NT2/D1 (cell line): ENCODE measurements at regions not wholly inside any gene's neighbourhood (a gene's known extent, or its start where the extent isn't known, plus 50 kb on each side); places are given as distances from the start of the nearest gene placed in this dataset.

ENCODE experiments used
- DNase-seq: peaks from one replicate; pipeline ENCODE4 v3.0.0-alpha.2; 2011; ENCODE audit warnings: low read depth, low spot score
- H3K27me3 ChIP-seq: 2 replicates; pipeline ENCODE4 v1.6.0; 2011; ENCODE audit warnings: mild to moderate bottlenecking; ENCODE audit not compliant: insufficient read length, insufficient read depth
- H3K36me3 ChIP-seq: 2 replicates; pipeline ENCODE4 v1.6.1; 2011; ENCODE audit warnings: mild to moderate bottlenecking, low read length, mixed read lengths; ENCODE audit not compliant: insufficient read depth, insufficient read length
- H3K4me1 ChIP-seq: 2 replicates; pipeline ENCODE4 v1.5.1; 2011; ENCODE audit not compliant: insufficient read depth, insufficient read length
- H3K4me3 ChIP-seq: 2 replicates; pipeline ENCODE4 v1.5.1; 2011; ENCODE audit warnings: low read depth; ENCODE audit not compliant: insufficient read length
- H3K9ac ChIP-seq: 2 replicates; pipeline ENCODE4 v1.6.0; 2011; ENCODE audit warnings: low read depth; ENCODE audit not compliant: insufficient read length
- H3K9me3 ChIP-seq: 2 replicates; pipeline ENCODE4 v1.5.1; 2011; ENCODE audit warnings: mild to moderate bottlenecking, low read length; ENCODE audit not compliant: insufficient read depth
- SUZ12 ChIP-seq: IDR thresholded peaks from 2 replicates; pipeline ENCODE4 v1.6.1; 2011; ENCODE audit not compliant: insufficient read length, insufficient read depth; ENCODE audit errors: extremely low read depth
- YY1 ChIP-seq: IDR thresholded peaks from 2 replicates; pipeline ENCODE4 v1.6.1; 2011; ENCODE audit not compliant: insufficient read length, insufficient read depth
- ZNF274 ChIP-seq: IDR thresholded peaks from 2 replicates; pipeline ENCODE4 v1.6.1; 2011; ENCODE audit warnings: mild to moderate bottlenecking, low read depth, low read length

DNA sequence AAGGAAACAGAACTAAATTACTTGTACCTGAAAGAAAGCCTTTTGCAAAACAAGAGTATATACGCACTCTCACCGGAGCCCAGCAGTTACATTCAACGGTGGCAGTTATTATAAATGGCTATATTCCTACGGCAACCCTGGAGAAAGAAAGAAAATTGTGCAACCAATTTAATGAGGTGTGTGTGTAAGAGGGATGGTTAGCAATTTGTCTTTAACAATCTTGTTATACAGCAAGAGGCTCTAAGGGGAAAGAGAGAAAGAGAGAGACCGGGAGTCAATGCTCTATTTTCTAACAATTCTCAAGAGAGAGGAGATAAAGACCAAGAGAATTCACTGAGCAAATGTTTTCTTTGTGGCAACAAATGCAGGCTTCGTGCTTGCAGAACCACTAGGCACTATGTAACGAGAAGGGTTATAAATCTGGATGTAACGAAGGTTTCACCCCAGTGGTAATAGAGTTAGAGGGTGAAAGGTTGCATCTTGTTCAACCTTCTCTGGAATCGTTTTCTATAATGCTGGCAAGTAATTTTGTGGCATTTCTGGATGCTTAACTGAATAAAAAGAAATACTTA lies 359.1 kb upstream of the SPRED2 start:
- H3K4me1 ChIP-seq, result no peaks in the 10 kb centered on the region
- no peak overlapping the region for H3K9ac ChIP-seq
- TF ChIP-seq YY1, result no peak
- TF ChIP-seq ZNF274, result no peak
- no peak for TF ChIP-seq SUZ12
- H3K9me3 ChIP-seq, result no peaks in the 10 kb centered on the region
- no peaks in the 10 kb centered on the region for H3K27me3 ChIP-seq
- H3K4me3 ChIP-seq, result no peak overlapping the region
- H3K36me3 ChIP-seq, result no peaks in the 10 kb centered on the region
- DNase-seq, result no peak

GRCh38 chr2:65790676-65790935 lies 358.2 kb upstream of the SPRED2 start:
- Histone ChIP-seq H3K9me3 (no peaks in the 10 kb centered on the region), H3K9ac (no peak overlapping the region), H3K4me1 (no peaks in the 10 kb centered on the region), H3K36me3 (no peaks in the 10 kb centered on the region), H3K27me3 (no peaks in the 10 kb centered on the region), H3K4me3 (no peak overlapping the region)
- no peak for TF ChIP-seq YY1
- TF ChIP-seq ZNF274, result no peak
- TF ChIP-seq SUZ12, result no peak
- DNase-seq, result peak; percentile 9

DNA sequence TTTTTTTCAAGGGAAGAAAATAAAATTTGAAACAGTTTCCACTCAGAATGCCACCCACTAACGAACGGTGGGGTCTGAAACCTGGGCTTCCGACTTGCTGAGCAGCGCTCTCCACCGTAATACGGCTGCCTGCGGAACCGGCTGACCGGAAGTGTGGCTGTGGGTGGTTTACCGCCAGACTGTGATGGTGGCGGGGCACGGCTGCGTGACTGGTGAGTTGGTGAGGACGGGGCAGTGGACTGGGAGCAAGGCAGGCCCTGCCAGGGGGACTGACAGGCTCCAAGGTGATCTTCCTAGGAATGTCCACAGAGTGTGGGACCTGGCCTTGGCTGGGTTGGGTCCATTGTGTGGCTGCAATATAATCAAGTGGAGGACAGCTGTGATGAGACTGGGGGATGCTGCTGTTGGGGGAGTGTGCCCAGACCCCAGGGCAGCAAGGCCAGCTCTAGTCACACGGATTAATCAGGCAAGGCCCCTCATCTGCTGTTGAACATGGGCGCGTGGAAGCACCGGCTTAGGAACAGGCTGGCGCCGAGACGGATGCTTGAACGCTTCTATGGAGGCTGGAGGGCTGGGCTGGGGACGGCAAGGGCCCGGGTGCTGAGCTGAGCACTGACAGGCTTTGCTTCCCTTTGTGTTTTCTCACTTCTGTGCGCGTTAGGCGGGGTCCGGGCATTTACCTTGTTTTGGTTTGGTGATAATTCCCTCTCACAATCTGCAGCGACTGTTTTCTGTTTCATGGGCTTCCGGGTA lies 357.7 kb upstream of the SPRED2 start:
- no peak for DNase-seq
- Histone ChIP-seq H3K9ac (no peak overlapping the region), H3K4me1 (no peaks in the 10 kb centered on the region), H3K9me3 (no peaks in the 10 kb centered on the region), H3K36me3 (no peaks in the 10 kb centered on the region), H3K27me3 (no peaks in the 10 kb centered on the region), H3K4me3 (no peak overlapping the region)
- TF ChIP-seq ZNF274 (no peak), SUZ12 (no peak), YY1 (no peak)

DNA sequence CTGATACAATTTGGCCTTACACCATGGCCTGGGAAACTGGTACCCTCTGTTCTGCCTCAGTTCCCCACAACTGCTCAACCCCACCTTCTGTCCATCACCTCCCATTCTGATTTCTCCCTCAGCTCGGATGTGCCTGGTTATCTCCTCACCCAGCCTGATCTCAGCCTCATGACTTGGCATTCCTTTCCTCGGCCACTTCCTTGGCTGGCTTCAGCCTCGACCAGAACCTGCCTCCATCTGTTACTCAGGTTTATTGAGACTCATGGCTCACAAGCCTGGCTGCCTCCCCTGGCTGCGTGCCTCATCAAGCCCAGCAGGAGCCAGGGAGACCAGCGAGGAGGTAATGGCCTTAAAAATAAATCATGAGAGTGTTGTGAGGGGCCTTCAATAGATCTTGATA lies 356.2 kb upstream of the SPRED2 start:
- Histone ChIP-seq H3K9me3 (no peaks in the 10 kb centered on the region), H3K27me3 (no peaks in the 10 kb centered on the region), H3K4me1 (no peaks in the 10 kb centered on the region), H3K36me3 (no peaks in the 10 kb centered on the region), H3K4me3 (no peak overlapping the region), H3K9ac (no peak overlapping the region)
- no peak for TF ChIP-seq YY1
- no peak for TF ChIP-seq ZNF274
- no peak for TF ChIP-seq SUZ12
- no peak for DNase-seq

- no peak overlapping the region for H3K9ac ChIP-seq
- DNase-seq, result no peak
- no peak overlapping the region for H3K4me3 ChIP-seq
- no peaks in the 10 kb centered on the region for H3K9me3 ChIP-seq
- H3K4me1 ChIP-seq, result no peaks in the 10 kb centered on the region
- no peak for TF ChIP-seq SUZ12
- no peak for TF ChIP-seq YY1
- TF ChIP-seq ZNF274, result no peak
- no peaks in the 10 kb centered on the region for H3K36me3 ChIP-seq
- no peaks in the 10 kb centered on the region for H3K27me3 ChIP-seq
Measured at GRCh38 chr2:65786765-65787164, 354.4 kb upstream of the SPRED2 start.

DNA sequence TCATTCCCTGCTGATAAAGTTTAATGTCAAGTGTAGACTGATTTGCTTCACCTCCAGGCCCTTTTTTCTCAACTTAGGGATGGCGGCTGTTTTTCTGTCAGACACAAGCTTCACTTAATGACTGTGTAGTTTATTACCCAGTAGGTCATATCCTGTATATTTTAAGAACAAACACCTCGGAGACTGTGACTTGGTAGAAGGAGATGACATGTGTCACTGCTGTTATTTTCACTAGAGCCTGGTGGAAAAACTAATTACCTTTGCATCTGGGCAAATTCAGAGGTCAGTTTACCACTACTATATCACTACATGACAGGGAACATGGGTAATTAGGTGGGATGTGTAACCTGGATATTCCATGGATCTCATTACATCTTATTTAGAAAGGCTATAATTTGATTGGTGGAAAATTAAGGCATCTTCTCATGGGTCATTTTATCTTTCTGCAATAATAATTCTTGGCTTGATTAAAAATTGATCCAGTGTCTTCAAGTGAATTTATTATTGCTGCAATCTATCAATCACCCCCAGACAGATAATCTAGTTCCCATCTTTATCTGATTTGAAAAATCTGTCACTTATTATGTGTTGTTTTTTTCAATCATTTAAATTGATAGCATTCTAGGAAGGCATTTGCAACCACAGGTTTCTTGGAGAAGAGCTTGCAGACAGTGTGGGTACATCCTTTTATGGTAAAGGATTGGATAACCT lies 353.8 kb upstream of the SPRED2 start:
- H3K9me3 ChIP-seq, result no peaks in the 10 kb centered on the region
- H3K4me1 ChIP-seq, result no peaks in the 10 kb centered on the region
- no peaks in the 10 kb centered on the region for H3K36me3 ChIP-seq
- TF ChIP-seq ZNF274 (no peak), YY1 (no peak), SUZ12 (no peak)
- no peak overlapping the region for H3K4me3 ChIP-seq
- DNase-seq, result no peak
- no peaks in the 10 kb centered on the region for H3K27me3 ChIP-seq
- H3K9ac ChIP-seq, result no peak overlapping the region

DNA sequence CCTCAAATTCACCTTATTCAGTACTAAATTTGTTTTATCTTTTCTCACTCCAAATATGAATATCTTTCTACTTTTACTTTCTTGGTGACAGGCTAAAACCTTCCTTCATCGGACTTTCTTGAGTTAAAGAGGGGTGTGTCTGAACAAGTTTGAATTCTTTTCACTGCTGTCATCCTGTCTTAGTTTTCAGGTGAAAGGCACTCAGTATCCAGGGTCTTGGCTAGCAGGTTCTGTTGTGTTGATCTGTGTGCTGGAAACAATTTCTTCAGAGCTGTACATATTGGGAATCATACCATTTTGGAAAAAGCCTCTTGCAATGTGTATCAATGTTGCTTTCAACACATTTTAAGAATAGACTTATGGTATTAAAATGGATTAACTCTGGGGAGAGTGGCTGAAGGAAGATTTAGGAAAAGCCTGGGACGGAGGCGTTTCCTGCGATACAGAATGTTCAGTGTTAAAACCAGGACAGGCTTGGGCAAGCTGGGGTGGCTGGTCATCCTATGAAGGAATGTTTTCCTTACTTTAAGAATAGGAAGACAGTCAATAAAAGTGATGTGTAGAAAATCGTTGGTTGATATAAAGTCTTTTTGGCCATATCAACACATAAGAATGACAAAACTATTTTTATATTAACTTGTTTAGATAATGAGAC lies 350.7 kb upstream of the SPRED2 start:
- TF ChIP-seq ZNF274 (no peak), SUZ12 (no peak), YY1 (no peak)
- H3K4me1 ChIP-seq, result no peaks in the 10 kb centered on the region
- DNase-seq, result no peak

More for the DNA sequence above, 350.7 kb upstream of the SPRED2 start:
- no peaks in the 10 kb centered on the region for H3K27me3 ChIP-seq
- no peaks in the 10 kb centered on the region for H3K9me3 ChIP-seq
- no peak overlapping the region for H3K9ac ChIP-seq
- no peak overlapping the region for H3K4me3 ChIP-seq
- H3K36me3 ChIP-seq, result no peaks in the 10 kb centered on the region
